HG03045 (cell line): ENCODE measurements at regions not wholly inside any gene's neighbourhood (a gene's known extent, or its start where the extent isn't known, plus 50 kb on each side); places are given as distances from the start of the nearest gene placed in this dataset.
A peak's percentile ranks its signal among the peaks of the same experiment; 100 is the strongest.
"Not testable (repeated sequence)": the region's sequence is repeated elsewhere in the genome, so short reads cannot be mapped to it uniquely, and the experiment has no call there.

Experiments
- ATAC-seq: cut with Tn5 transposase; IDR thresholded peaks from one replicate; pipeline ENCODE4 v1.9.1; 2021; ENCODE audit warnings: mild to moderate bottlenecking, moderate library complexity; ENCODE audit not compliant: unreplicated experiment

GRCh38 chr5:98259595-98259994 lies 513.9 kb upstream of the RGMB start:
- ATAC-seq, result no peak

- no peak for ATAC-seq
Observed at GRCh38 chr5:98263084-98263483, 510.4 kb upstream of the RGMB start.

- no peak for ATAC-seq
Observed at GRCh38 chr5:98268162-98268860, 505.2 kb upstream of the RGMB start.

- ATAC-seq, result no peak
Observed at GRCh38 chr5:98275980-98276379, 497.5 kb upstream of the RGMB start.

GRCh38 chr5:98282521-98282920 lies 490.9 kb upstream of the RGMB start:
- ATAC-seq, result no peak

- ATAC-seq, result no peak
Observed at GRCh38 chr5:98292496-98292895, 481.0 kb upstream of the RGMB start.

GRCh38 chr5:98296426-98296825 lies 477.0 kb upstream of the RGMB start:
- ATAC-seq, result no peak

GRCh38 chr5:98299435-98299834 lies 474.0 kb upstream of the RGMB start:
- no peak for ATAC-seq

GRCh38 chr5:98301547-98301946 lies 471.9 kb upstream of the RGMB start:
- ATAC-seq, result no peak

- ATAC-seq, result no peak
Observed at GRCh38 chr5:98307811-98308210, 465.7 kb upstream of the RGMB start.

- ATAC-seq, result no peak
Observed at GRCh38 chr5:98308231-98308630, 465.2 kb upstream of the RGMB start.

GRCh38 chr5:98308960-98309359 lies 464.5 kb upstream of the RGMB start:
- ATAC-seq, result no peak

- ATAC-seq, result peak; percentile 56
Observed at GRCh38 chr5:98309785-98310598, 463.5 kb upstream of the RGMB start.

- no peak for ATAC-seq
Observed at GRCh38 chr5:98314292-98314691, 459.2 kb upstream of the RGMB start.

- no peak for ATAC-seq
Observed at GRCh38 chr5:98318386-98318785, 455.1 kb upstream of the RGMB start.

GRCh38 chr5:98319299-98320011 lies 454.0 kb upstream of the RGMB start:
- no peak for ATAC-seq

GRCh38 chr5:98320343-98320742 lies 453.1 kb upstream of the RGMB start:
- no peak for ATAC-seq

GRCh38 chr5:98321361-98321760 lies 452.1 kb upstream of the RGMB start:
- ATAC-seq, result no peak

- not testable (repeated sequence) for ATAC-seq
Observed at GRCh38 chr5:98325187-98325586, 448.3 kb upstream of the RGMB start.

GRCh38 chr5:98328015-98328414 lies 445.4 kb upstream of the RGMB start:
- ATAC-seq, result no peak

- no peak for ATAC-seq
Observed at GRCh38 chr5:98330871-98331270, 442.6 kb upstream of the RGMB start.

- no peak for ATAC-seq
Observed at GRCh38 chr5:98333921-98334320, 439.5 kb upstream of the RGMB start.
